NCI-H446 (cell line): ENCODE measurements at regions not wholly inside any gene's neighbourhood (a gene's known extent, or its start where the extent isn't known, plus 50 kb on each side); places are given as distances from the start of the nearest gene placed in this dataset.

Experiments
- DNase-seq, 2 experiments: peaks; one replicate each; lab custom pipeline; 2025; lab: John Stamatoyannopoulos, UW

DNA sequence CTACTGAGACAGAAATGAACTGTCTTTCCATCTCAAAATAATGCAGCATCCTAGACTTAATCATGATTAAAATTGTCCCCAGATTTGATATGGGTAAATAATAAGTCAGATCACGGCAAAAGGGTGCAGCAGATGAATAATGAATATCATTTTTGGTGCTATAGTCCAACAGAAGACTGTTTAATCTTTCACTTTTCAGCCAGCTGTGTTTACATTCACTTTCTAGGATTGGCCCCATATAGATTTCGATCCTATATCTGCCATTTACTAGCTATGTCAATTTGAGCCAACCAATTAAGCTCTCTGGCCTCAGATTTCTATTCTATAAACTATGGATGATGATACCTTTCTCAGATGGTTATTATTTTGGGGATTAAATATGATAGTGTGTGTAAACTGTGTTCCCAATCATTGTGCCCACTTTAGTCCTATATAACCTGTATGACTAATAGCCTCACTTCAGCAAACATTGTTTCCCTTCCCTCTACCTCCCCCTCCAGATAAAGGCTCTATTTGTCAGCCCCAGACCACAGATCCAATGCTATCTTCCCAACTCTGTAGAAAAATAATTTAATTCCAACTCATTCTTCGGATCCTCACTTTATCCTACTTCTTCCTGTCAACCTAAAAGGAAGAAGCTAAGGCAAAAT is 53.6 kb upstream of the NT5E start:
- no peak for DNase-seq

DNA sequence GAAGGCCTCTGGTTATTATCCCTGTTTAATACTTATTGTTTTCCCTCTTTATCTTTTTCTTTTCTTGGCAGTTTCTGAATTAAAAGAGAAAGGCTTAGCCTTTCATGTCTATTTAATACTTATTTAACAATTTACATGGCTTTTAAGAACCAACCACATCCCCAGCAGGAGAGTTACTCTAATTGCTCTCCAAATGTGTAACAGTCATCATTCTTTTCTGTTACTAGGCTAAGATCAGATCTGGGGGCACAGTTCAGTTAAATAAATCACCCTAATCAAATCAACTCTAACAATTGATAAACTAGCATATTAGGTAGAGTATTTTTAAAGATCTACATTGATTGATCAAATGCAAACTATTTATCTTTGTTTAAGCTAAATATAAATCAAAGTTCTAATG is 54.1 kb upstream of the NT5E start:
- DNase-seq = no peak

DNA sequence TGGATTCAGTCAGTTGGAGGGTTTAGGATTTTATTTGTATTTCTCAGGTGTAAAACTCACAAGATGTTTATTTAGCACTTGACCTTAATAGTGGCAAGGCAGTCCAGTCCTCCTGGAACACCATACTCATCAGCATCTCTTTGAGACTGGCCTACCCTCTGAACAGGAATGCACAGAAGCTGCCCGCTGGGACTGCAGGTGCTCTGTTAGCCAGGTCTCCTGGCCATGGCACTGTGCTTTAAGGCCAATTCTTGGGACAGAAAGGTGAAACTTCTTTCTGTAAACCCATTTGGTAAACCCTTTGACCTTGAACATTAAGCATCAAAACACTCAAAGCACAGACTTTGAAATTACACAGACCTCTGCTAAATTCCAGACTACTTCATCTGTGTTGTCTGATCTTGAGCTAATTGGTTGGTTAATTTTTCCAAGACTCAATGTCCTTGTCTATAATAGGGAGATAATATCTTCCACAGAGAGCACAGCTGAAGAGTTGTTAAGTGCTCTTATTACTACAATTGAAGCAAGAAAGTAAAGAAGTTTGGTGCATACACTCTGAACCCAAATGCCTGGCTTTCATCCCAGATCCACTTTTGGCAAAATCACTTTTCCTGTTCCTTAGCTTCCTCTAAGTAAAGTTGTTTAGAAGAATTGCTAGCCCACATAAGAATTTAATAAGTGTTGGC is 54.9 kb upstream of the NT5E start:
- DNase-seq = no peak

DNA sequence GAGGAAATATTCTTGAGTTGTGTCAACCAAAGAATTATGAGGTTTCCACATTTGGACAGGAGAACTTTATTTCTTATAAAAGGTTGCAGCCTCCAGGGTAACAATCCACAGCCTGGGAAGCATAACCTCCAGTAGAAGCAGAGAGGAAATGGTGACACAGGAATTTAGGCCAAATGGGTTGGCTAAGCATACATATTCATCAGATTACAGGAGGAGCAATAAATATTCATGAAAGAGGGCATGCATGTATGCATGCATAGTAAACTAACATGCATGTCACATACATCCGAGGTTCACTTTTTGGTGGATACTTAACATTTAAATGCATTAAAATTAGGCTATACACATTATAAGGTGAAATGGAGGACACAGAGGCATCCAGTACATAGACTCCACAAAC is 55.7 kb upstream of the NT5E start:
- no peak for DNase-seq

DNA sequence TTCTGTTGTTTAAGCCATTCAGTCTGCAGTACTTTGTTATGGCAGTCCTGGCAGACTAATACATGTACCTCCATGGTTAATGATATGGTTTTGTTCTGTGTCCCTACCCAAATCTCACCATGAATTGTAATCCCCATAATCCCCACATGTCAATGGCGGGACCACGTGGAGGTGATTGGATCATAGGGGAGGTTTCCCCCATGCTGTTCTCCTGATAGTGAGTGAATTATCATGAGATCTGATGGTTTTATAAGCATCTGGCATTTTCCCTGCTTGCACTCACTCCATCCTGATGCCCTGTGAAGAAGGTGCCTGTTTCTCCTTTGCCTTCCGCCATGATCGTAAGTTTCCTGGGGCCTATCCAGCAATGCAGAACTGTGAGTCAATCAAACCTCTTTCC is 57.5 kb upstream of the NT5E start:
- no peak for DNase-seq

DNA sequence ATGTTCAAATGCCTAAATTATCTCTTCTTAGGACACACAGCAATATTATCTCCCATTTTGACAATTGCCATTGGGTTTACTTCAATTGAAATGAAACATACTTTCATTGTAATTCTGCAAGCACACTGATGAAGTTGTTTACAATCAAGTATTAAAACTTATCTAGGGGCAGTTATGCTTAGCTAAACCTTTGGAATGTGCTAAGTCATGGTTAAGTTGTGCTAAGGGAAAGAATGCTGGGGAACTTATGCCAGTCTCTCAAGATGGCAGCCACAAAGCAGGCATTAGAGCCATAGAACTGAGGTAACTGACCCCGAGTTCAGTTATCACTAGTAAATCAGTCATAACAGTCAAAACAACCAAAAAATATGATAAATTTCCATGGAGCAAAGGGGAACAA is 59.1 kb upstream of the NT5E start:
- no peak for DNase-seq

DNA sequence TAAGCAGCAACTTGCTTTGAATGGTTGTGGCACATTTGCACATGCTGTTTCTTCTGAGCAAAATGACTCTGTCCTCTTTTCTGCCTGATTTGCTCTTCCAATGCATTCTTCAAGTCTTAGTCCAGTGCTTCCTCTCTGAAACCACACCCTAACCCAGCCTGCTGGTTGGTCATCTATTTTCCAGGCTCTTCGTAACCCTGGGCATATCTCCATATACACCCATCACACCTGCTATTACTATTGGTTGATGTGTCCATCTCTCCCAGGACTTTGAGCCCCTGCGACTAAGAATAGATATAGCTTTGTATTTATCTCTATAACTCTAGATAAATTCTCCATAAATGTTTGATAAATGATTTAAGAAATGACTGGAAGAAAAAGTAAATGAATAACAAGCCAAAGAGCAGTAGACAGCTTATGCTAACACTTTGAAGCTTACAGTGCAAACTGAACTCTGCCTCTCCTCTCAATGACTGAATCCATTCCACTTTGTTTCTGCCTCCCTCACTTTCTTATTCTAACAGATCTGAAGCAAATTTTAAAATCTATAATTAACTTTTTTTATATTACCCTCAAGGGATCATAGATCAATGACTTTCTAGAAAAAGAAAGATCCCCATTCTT is 59.7 kb upstream of the NT5E start:
- no peak for DNase-seq

DNA sequence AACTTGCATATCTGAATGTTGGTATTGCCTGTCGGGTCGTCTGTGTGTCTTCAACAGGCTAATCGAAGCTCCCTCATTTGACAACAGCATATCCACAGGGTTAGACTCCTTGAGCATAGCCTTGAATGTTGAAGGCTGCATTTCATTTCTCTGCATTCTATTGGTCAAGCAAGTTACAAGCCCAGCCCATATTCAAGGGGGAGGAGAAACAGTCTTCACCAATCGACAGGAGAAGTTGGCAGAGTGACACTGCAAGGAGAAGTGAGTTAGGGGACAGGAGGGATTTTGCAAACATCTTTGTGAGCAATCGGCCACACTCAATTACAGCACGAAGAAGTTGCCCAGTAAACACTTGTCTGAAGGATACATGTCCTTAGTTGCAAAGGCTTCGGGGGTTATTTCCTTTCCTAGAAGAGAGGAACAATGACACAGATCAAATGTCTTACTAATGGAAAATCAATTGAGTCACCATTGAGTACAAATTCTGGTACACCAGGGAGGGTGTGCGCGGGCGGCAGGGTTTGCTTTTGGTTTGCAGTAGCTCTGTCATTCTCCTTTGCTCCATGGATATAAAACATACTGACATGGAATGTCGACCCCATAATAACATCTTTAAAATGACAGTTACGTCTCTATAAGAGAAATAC is 60.6 kb upstream of the NT5E start:
- DNase-seq = no peak

DNA sequence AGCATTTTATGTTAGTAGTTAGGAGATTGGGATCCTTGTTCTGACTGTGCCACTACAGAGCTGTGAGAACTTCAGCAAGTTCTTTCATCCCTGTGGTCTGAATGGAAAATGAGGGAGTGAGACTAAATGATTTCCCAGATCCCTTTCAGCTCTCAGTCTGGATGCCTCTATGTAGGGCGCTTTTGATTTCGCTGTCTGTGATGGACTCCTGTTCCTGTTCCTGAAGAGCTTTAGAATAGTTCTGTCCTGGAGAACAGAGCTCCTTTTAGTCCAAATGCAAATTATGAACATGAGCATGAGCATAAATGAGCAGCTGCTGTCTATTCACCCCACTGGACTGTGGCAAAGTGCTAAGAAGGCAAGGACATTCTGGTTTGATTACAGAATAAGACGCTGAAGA is 61.4 kb upstream of the NT5E start:
- no peak for DNase-seq

DNA sequence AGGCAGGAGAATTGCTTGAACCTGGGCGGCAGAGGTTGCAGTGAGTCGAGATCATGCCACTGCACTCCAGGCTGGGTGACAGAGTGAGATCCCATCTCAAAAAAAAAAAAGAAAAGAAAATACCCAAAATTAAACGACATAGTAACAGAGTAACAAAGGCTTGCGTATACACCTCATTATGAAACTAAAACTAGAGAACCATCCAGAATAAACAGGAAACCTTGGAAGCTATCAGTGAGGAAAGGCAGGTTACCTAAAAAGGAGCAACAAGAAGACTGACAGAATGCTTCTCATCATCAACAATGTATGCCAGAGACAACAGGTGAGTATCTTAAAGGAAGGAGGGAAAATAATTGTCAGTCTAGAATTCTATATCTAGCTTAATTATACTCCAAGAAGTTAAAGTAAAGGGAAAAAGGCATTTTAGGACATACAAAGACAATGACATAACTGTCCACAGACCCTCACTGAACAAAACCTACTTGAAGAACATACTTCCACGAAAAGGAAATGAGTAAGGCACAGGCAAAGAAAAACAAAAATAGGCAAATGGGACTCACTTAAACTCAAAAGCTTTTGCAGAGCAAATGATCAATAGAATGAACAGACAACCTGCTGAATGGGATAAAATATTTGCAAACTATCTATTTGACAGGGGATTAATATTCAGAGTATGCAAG is 64.1 kb upstream of the NT5E start:
- DNase-seq = no peak

DNA sequence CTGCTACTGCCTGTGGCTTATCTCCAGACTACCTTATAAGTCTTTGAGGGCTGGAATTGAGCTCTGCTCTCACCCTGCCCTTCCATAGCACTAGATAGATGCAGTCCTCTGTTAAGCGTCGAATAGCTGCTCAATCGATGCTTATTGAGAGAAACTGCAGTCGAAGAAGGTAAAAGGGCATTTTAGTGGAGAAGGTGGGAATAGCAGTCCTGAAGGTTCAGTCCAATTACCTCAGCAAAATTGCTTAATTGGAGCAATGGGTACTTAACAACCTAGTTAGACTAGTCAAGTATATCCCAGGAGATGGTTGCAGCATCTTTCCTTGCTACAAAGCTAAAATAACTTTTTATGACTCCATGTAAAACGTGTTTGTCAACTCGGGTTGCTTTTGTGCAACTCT is 66.8 kb upstream of the NT5E start:
- DNase-seq = no peak

DNA sequence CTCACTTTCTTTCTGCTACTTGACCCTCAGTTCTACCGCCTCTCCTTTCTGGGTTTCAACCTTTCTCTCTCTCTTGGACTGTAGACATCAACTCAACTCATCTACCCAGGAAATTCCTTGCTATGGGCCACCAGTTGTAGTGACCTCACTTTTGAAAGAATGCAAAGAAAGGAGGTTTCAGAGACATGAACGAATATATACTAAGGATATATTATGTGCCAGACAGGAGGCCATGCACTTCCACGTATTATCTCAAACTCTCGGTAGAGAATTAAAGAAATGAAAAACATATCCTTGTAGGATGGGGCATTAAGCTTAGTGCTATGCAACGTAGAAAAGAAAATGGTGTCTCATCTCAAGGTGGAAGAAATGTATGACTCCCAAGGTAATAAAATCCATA is 67.3 kb upstream of the NT5E start:
- no peak for DNase-seq

DNA sequence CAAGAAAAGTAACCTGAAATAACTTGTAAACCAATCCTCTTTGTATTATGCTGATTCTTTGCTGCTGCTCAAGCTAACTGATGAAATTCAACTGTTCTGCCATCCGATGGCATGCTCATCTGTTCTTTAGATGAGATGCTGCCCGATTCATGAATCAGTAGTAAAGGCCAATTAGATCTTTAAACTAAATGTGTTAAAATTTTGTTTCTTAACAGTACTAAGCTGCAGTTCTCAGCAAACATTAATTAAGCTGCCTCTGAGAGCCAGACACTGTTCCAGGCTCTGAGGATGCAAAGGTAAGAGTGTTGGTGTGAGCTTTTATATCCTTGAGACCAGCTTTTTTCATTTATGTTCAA is 77.0 kb upstream of the NT5E start:
- no peak for DNase-seq

DNA sequence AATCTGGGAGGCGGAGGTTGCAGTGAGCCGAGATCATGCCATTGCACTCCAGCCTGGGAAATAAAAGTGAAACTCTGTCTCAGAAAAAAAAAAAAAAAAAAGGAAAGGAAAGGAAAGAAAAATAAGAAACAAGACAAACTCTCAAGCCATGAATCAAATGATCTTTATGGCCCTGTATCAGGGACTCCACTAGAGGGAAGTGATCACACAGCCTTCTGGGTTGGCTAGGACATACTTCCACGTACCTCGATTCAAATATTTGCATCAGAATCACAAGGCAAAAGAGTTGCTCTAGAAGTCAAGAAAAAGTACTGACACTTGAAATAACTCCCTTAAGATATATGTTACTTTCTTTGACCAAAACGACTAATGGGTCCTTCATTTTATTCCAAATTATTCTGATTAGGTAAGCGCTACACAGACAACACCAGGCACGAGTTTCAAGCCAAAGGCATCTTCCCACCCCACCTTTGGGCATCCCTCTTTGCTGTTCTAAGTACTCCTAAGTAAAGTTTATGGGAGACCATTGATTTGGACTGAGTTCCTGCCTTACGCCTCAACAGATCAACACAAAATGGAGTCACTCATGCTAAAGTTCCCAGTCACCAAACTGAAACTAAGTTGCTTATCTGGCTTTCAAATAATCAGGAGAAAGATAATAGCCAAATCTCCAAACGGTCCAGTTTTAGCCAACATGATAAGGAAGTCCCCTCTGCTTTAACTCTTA is 77.5 kb upstream of the NT5E start:
- no peak for DNase-seq

DNA sequence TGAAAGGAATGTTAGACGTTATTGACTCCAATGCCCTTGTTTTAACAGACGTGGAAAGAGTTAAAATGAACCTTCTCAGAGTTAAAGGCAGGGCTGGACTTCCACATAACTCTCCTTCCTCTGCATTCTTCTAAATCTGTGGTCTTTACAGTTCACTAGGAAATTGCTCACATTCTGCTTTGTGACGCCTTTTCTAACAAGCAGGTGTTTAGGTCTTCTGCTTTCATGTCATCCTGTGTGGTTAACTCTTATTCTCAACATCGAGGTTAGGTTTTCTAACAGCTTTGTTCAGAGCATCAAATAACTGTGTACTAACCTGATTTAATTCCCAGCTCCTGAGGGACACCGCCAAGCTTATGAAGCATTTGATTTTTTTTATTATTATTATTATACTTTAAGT is 81.3 kb upstream of the NT5E start:
- no peak for DNase-seq

DNA sequence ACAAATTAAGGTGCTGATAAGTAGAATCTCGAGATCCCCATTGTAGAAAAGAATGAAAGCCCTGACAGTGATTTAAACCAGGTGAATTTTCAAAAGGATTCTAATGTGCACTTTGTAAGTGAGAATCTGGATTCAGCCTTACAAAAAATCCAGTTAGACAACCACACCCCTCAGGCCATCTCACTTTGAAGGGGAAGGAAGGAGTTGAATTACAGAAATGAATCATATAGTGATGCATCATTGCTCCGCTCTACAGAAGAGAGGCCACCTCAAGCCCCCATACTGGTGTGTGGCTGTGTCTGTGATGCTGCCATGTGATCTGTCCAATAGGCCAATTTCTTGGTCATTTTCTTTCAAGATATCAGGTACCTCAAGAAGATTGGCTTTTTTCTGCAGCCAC is 85.5 kb upstream of the NT5E start:
- DNase-seq = no peak

DNA sequence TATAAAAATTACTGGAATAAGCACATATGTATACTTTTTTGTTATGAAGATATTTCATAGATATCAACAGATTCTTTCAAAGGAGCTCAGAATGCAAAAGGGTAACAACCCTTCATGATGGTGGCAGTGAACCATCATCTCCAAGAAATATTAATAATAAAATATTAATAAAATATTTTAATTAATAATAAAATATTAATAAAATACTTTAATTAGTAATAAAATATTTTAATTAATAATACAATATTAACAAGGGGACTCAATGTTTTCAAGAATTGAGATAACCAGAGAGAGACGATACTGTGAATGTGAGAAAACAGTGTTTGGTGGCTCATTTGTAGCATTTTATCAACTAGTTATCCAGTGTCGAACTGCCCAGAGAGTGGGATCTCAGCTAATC is 86.0 kb upstream of the NT5E start:
- DNase-seq = no peak

DNA sequence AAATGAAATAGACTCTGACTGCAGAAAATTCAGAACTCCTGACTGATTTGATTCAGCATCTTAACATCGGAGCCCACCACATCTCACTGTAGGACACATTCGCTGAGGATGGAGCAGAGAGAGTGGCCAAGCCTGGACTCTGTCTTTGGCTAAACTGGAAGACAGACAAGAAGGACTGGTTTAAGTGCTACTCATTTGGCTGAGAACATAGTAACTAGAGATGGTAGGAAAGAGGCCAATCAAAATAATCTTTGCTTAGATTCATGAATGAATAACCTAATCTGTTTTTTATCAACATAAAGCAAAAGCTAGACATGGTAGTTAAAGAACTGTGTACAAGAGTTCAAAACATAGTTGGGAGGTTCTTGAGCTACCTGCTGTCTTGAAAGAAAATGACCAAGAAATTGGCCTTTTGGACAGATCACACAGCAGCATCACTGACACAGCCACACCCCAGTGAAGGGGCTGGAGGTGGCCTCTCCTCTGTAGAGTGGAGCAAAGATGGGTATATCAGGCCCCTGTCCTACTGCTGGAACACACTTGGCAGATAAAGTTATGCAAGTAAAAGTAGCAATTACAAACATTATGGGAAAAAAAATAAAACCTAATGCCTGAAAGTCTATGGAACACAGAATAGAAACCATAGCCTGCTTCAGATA is 87.1 kb upstream of the NT5E start:
- DNase-seq = no peak

DNA sequence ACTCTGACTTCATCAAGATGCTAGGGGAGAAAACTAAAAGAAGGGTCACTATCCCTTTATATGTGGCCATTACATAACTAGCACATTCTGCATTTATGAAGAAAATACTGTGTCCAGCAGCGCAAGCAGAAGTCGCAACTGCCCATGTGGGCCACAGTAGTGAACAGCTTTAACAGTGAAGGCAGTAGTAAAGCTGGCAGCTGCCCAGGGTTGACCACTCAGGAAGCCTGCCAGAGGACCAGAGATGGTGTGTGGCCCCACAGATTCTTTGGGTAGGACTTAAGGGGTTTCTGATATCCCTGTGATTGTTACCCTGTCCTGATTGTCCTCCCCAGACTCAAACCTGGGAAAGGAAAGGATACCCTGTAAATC is 88.3 kb upstream of the NT5E start:
- no peak for DNase-seq

DNA sequence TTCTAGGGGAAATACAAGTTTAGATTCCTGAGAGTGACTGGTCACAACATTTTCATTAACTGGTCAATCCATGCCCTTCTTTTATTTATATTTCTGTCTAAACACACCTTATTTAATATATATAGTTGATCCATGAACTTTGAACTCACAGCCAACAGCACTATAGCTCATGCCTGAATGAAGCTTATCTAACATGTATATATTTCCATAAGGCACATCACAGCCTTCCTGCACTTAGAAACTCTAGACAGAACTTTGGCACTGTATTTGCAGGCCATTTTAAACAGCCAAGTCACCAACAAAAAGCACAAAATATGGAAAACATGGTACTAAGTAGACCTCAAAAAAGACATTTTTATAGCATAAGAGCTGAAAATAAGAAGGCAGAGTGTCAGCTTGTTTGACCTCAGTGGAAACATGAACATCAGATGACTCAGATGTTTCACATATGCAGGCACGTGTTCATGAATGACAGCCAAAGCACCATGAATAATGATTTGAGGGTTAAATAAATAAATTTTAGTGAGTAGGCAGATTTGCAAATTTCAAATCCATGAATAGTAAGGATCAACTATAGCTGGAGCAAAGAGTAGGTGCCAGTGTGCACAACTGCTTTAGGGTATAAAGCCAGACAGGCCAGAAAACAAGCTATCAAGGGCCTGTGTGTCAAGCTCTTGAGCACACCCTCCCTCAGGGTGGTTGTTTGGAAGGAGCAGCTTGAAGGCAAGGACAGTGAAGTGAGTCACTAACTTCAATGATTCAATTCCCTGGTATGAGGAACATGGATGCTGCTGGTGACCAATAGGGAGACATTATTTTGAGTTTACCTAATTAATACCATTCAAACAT is 88.9 kb upstream of the NT5E start:
- no peak for DNase-seq

DNA sequence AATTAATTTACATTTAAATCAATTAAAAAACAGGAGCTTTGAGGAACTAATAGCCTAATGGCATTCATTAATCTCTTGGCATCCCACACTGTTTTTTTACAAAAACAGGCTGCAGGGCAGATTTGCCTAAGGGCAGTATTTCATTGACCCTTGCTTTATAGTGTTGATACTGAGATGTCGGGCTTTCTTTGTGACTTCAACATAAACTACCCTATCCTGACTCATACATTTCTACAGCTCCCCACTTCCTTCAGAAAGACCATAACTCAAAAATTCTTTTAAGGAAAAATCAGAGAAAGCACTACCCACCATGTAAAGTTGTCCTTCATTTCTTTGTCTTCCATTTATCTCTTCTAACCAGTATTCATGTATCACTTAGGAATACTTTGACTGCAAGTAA is 92.2 kb upstream of the NT5E start:
- DNase-seq = no peak
